ENCODE measurements at regions not wholly inside any gene's neighbourhood (a gene's known extent, or its start where the extent isn't known, plus 50 kb on each side); places are given as distances from the start of the nearest gene placed in this dataset.

- H3K79me2 ChIP-seq (ENCODE audit: insufficient read depth, low read length) = no peaks in the 10 kb centered on the region
- H3K4me2 ChIP-seq (replicated peaks; ENCODE audit: extremely low read depth, low read length, poor library complexity, severe bottlenecking) = no peak overlapping the region
- H3K4me1 ChIP-seq (ENCODE audit: control insufficient read depth in 1 of 2, insufficient read depth in 2 of 2, low read length in 2 of 2) = no peaks in the 10 kb centered on the region
- H3K27ac Mint-ChIP-seq = no peak overlapping the region
- DNase-seq = no peak
- WGBS (ENCODE audit: insufficient coverage) = 72% methylated on average over 4 of the region's 5 CpGs
- H2AFZ ChIP-seq (ENCODE audit: insufficient read depth, low read depth, low read length, poor library complexity, severe bottlenecking) = no peak overlapping the region
- H3K9me3 ChIP-seq (replicated peaks in 1 of 2; ENCODE audit: control insufficient read depth in 1 of 2, insufficient read depth in 1 of 2, low read length in 2 of 2) = peaks cover 4% of the 10 kb centered on the region in 2 donors
- no peak overlapping the region for H3K9ac ChIP-seq (ENCODE audit: insufficient read depth, low read length, poor library complexity, severe bottlenecking)
- TF ChIP-seq, protein P1, sequence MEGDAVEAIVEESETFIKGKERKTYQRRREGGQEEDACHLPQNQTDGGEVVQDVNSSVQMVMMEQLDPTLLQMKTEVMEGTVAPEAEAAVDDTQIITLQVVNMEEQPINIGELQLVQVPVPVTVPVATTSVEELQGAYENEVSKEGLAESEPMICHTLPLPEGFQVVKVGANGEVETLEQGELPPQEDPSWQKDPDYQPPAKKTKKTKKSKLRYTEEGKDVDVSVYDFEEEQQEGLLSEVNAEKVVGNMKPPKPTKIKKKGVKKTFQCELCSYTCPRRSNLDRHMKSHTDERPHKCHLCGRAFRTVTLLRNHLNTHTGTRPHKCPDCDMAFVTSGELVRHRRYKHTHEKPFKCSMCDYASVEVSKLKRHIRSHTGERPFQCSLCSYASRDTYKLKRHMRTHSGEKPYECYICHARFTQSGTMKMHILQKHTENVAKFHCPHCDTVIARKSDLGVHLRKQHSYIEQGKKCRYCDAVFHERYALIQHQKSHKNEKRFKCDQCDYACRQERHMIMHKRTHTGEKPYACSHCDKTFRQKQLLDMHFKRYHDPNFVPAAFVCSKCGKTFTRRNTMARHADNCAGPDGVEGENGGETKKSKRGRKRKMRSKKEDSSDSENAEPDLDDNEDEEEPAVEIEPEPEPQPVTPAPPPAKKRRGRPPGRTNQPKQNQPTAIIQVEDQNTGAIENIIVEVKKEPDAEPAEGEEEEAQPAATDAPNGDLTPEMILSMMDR (IDR thresholded peaks at IDR 0.05) = no peak
- intact Hi-C loops (cut with micrococcal nuclease) = no loop called here
- H3K36me3 ChIP-seq (replicated peaks in 1 of 2; ENCODE audit: control insufficient read depth in 1 of 2, insufficient read depth in 2 of 2, low read length in 2 of 2) = no peaks in the 10 kb centered on the region
- H3K9me3 Mint-ChIP-seq = peaks cover 0 to 13% (median 6%) of the 10 kb centered on the region in 7 donors
- H3K4me3 Mint-ChIP-seq = no peak overlapping the region
- H3K4me1 Mint-ChIP-seq = no peaks in the 10 kb centered on the region
- H3K27me3 ChIP-seq (ENCODE audit: control insufficient read depth in 2 of 2, insufficient read depth in 2 of 2, low read length in 2 of 2) = no peaks in the 10 kb centered on the region
- no peaks in the 10 kb centered on the region for H3K36me3 Mint-ChIP-seq
- no peaks in the 10 kb centered on the region for H3K27me3 Mint-ChIP-seq (ENCODE audit: low read depth in 3 of 3)
- H3K27ac ChIP-seq (ENCODE audit: low read depth in 1 of 2, low read length in 2 of 2) = no peak overlapping the region
- no peaks in the 10 kb centered on the region for H4K20me1 ChIP-seq (ENCODE audit: insufficient read depth, low read length)
- H3K4me3 ChIP-seq (replicated peaks in 1 of 3; ENCODE audit: low read depth in 2 of 3, low read length in 3 of 3) = no peak overlapping the region
These were observed 870.6 kb upstream of the LRRC4C start for GRCh38 chr11:42329929-42330565.

DNA sequence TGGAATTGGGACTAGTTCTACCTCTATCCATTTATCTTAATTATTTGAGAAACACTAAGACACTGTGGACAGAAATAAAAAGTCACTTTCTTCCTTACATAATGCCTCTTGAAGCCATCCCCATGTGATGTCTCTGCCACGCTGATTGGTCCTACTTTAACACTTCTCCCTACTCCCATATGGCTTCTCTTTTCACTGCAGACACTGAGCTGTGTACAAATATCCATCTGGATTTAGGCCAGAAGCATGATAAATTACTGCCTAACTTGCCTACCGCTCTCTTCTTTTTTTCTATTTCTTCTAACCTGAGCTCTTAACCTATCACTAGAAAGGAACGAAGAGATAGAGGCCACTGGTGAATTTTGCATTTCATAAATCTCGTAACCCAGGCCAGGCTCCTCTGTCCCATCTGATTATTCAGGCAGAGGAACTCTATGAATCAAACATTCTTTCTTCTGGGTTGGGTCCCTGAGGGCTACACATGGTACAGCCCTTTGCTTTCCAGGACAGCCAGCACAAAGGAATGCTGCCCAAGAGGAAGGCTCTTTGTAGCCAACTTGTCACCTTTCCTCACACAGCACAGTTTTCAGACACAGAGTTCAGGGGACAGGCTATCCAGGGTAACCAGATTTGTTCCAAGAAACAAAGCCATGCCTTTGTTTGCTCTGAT is 878.5 kb upstream of the LRRC4C start:
- Mint-ChIP-seq H3K4me3 (no peak overlapping the region), H3K36me3 (no peaks in the 10 kb centered on the region), H3K9me3 (peaks cover 2 to 19% (median 8%) of the 10 kb centered on the region in 7 donors), H3K27ac (no peak overlapping the region), H3K27me3 (ENCODE audit: low read depth in 3 of 3) (no peaks in the 10 kb centered on the region), H3K4me1 (no peaks in the 10 kb centered on the region)
- H2AFZ ChIP-seq (ENCODE audit: insufficient read depth, low read depth, low read length, poor library complexity, severe bottlenecking) = no peak overlapping the region
- WGBS (ENCODE audit: insufficient coverage) = 87% methylated on average over 4 of the region's 4 CpGs
- peaks cover 4 to 11% of the 10 kb centered on the region in 2 donors for H3K9me3 ChIP-seq (replicated peaks in 1 of 2; ENCODE audit: control insufficient read depth in 1 of 2, insufficient read depth in 1 of 2, low read length in 2 of 2)
- no peaks in the 10 kb centered on the region for H3K4me1 ChIP-seq (ENCODE audit: control insufficient read depth in 1 of 2, insufficient read depth in 2 of 2, low read length in 2 of 2)
- no peak overlapping the region for H3K4me2 ChIP-seq (replicated peaks; ENCODE audit: extremely low read depth, low read length, poor library complexity, severe bottlenecking)
- H3K36me3 ChIP-seq (replicated peaks in 1 of 2; ENCODE audit: control insufficient read depth in 1 of 2, insufficient read depth in 2 of 2, low read length in 2 of 2) = no peaks in the 10 kb centered on the region
- TF ChIP-seq, protein P1 (IDR thresholded peaks at IDR 0.05) = no peak
- no peak overlapping the region for H3K27ac ChIP-seq (ENCODE audit: low read depth in 1 of 2, low read length in 2 of 2)
- intact Hi-C loops (cut with micrococcal nuclease) = no loop called here
- H3K4me3 ChIP-seq (replicated peaks in 1 of 3; ENCODE audit: low read depth in 2 of 3, low read length in 3 of 3) = no peak overlapping the region
- H3K27me3 ChIP-seq (ENCODE audit: control insufficient read depth in 2 of 2, insufficient read depth in 2 of 2, low read length in 2 of 2) = no peaks in the 10 kb centered on the region
- no peaks in the 10 kb centered on the region for H4K20me1 ChIP-seq (ENCODE audit: insufficient read depth, low read length)
- DNase-seq = no peak
- no peak overlapping the region for H3K9ac ChIP-seq (ENCODE audit: insufficient read depth, low read length, poor library complexity, severe bottlenecking)
- H3K79me2 ChIP-seq (ENCODE audit: insufficient read depth, low read length) = no peaks in the 10 kb centered on the region
